ENCODE measurements at regions not wholly inside any gene's neighbourhood (a gene's known extent, or its start where the extent isn't known, plus 50 kb on each side); places are given as distances from the start of the nearest gene placed in this dataset.

DNA sequence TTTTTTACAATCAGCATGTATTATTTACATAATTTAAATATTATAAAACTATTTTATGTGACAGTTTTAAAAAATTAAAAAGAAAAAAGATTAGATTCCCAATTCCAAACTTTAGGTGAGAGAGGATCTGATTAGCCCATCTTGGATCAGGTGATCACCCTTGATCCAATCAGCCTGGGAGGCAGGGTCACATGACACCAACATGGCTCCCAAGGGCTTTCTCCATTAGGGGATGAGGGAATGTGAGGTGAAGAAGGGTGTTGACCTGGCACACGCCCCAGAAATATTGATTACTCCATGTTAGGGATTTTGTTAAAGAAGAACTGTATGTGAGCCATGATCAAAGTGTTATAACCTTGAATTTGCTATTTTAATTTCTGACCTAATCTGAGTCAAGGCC is 225.4 kb downstream of the RBM19 start:
- TF ChIP-seq, protein P1, sequence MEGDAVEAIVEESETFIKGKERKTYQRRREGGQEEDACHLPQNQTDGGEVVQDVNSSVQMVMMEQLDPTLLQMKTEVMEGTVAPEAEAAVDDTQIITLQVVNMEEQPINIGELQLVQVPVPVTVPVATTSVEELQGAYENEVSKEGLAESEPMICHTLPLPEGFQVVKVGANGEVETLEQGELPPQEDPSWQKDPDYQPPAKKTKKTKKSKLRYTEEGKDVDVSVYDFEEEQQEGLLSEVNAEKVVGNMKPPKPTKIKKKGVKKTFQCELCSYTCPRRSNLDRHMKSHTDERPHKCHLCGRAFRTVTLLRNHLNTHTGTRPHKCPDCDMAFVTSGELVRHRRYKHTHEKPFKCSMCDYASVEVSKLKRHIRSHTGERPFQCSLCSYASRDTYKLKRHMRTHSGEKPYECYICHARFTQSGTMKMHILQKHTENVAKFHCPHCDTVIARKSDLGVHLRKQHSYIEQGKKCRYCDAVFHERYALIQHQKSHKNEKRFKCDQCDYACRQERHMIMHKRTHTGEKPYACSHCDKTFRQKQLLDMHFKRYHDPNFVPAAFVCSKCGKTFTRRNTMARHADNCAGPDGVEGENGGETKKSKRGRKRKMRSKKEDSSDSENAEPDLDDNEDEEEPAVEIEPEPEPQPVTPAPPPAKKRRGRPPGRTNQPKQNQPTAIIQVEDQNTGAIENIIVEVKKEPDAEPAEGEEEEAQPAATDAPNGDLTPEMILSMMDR (IDR thresholded peaks at IDR 0.05), result no peak
- H3K9me3 ChIP-seq, result no peaks in the 10 kb centered on the region
- H3K27me3 ChIP-seq, result peaks cover 29% of the 10 kb centered on the region
- H3K4me1 ChIP-seq (ENCODE audit: control insufficient read depth in 1 of 2, insufficient read depth in 1 of 2, low read depth in 1 of 2, low read length in 1 of 2), result no peaks in the 10 kb centered on the region
- no peaks in the 10 kb centered on the region for H3K36me3 ChIP-seq
- no peak overlapping the region for H3K4me3 ChIP-seq (ENCODE audit: low read depth in 1 of 2, low read length in 1 of 2)
- H3K27ac ChIP-seq, result no peak overlapping the region

DNA sequence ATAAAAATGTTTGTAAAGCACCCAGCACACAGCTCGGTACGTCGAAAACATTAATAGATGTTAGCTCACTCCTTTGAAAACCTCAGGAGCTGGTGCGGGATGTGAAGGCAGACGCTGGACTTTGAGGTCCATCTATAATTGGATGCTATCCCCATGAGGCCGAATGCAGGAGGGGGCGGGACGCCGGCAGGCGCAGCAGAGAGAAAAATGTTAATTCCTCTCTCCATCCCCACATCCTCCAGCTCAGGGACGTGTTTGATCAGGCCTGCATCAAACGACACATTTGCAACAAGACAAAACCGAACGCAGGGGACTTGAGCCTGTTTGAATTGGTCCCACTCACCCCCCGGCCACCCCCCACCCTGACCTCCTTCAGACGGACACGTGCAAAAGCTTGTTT is 231.0 kb downstream of the RBM19 start:
- Histone ChIP-seq H3K27me3 (peaks cover 34% of the 10 kb centered on the region), H3K36me3 (no peaks in the 10 kb centered on the region), H3K27ac (no peak overlapping the region), H3K4me3 (ENCODE audit: low read depth in 1 of 2, low read length in 1 of 2) (no peak overlapping the region), H3K9me3 (no peaks in the 10 kb centered on the region), H3K4me1 (ENCODE audit: control insufficient read depth in 1 of 2, insufficient read depth in 1 of 2, low read depth in 1 of 2, low read length in 1 of 2) (no peaks in the 10 kb centered on the region)
- TF ChIP-seq, protein P1 (IDR thresholded peaks at IDR 0.05), result no peak

DNA sequence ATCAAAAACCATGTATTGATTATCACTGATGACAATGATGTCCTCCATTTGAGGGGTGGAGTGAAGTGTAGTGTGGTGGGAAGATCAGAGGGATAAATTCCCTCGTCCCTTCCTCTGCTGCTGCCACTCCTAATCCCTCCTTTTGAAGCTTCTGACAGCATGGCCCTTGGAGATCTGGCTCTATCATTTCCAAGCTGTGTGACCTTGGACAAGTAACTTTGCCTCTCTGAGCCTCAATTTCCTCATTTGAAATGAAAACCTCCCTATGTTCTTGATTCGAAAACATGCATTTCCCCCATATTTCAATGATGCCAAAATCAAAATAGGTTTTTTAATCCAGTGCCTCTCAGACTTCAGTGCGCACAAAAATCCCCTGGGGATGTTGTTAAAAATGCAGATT is 231.6 kb downstream of the RBM19 start:
- peaks cover 30% of the 10 kb centered on the region for H3K27me3 ChIP-seq
- no peaks in the 10 kb centered on the region for H3K9me3 ChIP-seq
- H3K4me3 ChIP-seq (ENCODE audit: low read depth in 1 of 2, low read length in 1 of 2), result no peak overlapping the region
- H3K4me1 ChIP-seq (ENCODE audit: control insufficient read depth in 1 of 2, insufficient read depth in 1 of 2, low read depth in 1 of 2, low read length in 1 of 2), result no peaks in the 10 kb centered on the region
- TF ChIP-seq, protein P1 (IDR thresholded peaks at IDR 0.05), result no peak
- H3K27ac ChIP-seq, result no peak overlapping the region
- no peaks in the 10 kb centered on the region for H3K36me3 ChIP-seq

DNA sequence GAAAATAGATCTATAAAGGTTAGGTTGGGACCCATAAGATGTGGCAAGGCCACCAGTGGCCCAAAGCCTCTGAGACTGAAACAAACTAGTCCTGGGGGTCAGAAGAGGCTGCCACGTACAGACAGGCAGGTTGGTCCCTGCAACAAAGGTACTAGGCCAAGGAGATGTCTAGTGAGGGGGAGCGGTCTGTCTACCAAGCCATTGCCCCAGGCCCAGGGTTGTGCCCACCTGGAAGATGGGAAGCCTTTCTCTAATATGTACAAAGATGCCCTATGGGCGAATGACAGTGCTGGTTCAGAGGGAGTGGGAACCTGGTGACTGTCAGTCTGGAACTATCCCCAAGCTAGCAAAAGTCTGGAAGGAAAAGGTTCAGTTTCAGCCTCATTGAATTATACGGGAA is 233.2 kb downstream of the RBM19 start:
- H3K36me3 ChIP-seq, result no peaks in the 10 kb centered on the region
- TF ChIP-seq, protein P1 (IDR thresholded peaks at IDR 0.05), result no peak
- no peak overlapping the region for H3K4me3 ChIP-seq (ENCODE audit: low read depth in 1 of 2, low read length in 1 of 2)
- no peak overlapping the region for H3K27ac ChIP-seq
- H3K27me3 ChIP-seq, result peaks cover 30% of the 10 kb centered on the region
- no peaks in the 10 kb centered on the region for H3K9me3 ChIP-seq
- no peaks in the 10 kb centered on the region for H3K4me1 ChIP-seq (ENCODE audit: control insufficient read depth in 1 of 2, insufficient read depth in 1 of 2, low read depth in 1 of 2, low read length in 1 of 2)

DNA sequence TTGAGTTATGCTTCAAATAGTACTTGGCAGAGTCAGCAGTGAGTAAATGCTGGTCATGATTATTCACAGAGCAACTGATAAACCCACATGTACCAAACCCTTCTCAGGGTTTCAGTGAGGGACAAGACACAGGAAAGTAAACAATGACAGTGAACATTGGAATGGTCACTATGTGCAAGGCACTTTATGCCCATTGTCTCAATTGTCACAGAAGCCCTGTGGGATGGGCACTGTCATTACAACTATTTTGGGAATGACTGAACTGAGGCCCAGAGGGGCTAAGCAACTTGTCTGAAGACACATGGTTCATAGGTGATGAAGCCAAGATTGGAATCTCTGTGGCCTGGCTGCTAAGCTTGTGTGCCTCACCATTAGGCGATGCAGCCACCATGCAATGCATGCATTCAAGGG is 238.5 kb downstream of the RBM19 start:
- TF ChIP-seq, protein P1 (IDR thresholded peaks at IDR 0.05), result no peak
- no peaks in the 10 kb centered on the region for H3K36me3 ChIP-seq
- no peak overlapping the region for H3K27ac ChIP-seq
- no peaks in the 10 kb centered on the region for H3K27me3 ChIP-seq
- no peak overlapping the region for H3K4me3 ChIP-seq (ENCODE audit: low read depth in 1 of 2, low read length in 1 of 2)
- H3K4me1 ChIP-seq (ENCODE audit: control insufficient read depth in 1 of 2, insufficient read depth in 1 of 2, low read depth in 1 of 2, low read length in 1 of 2), result no peaks in the 10 kb centered on the region
- no peaks in the 10 kb centered on the region for H3K9me3 ChIP-seq

DNA sequence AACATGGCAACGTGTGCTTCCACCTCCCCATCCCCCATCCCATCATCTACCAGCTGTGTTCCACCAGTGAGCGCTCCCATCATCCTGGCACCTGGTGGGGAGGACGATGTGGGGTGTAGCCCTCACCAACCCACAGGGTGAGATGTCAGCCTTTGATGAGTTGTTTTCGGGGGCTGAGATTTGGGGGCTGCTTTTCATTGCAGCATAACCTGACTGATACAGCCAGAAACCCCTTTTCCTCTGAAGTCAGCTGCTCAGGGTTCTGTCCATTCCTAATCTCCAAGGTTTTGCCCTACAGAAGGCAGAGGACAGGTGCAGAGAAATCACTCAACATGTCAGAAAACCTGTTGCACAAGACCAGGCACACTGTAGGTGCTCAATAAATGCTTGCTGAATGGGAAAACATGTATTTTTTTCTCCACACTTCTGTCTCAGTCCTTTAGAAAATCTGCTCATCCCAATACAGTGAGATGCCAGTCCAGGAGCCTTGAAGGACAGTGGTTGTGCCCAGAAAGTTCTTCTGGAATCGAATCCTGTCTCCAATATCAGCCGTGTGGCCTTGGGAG is 239.8 kb downstream of the RBM19 start:
- TF ChIP-seq, protein P1 (IDR thresholded peaks at IDR 0.05), result no peak
- H3K9me3 ChIP-seq, result no peaks in the 10 kb centered on the region
- H3K4me1 ChIP-seq (ENCODE audit: control insufficient read depth in 1 of 2, insufficient read depth in 1 of 2, low read depth in 1 of 2, low read length in 1 of 2), result no peaks in the 10 kb centered on the region
- no peak overlapping the region for H3K4me3 ChIP-seq (ENCODE audit: low read depth in 1 of 2, low read length in 1 of 2)
- no peaks in the 10 kb centered on the region for H3K36me3 ChIP-seq
- no peaks in the 10 kb centered on the region for H3K27me3 ChIP-seq
- no peak overlapping the region for H3K27ac ChIP-seq
